ENCODE measurements at regions not wholly inside any gene's neighbourhood (a gene's known extent, or its start where the extent isn't known, plus 50 kb on each side); places are given as distances from the start of the nearest gene placed in this dataset.

GRCh38 chr4:59700651-59701050 is 1499.5 kb upstream of the ADGRL3 start (continued):
- no peak for TF ChIP-seq ATF3 (IDR thresholded peaks at IDR 0.05; ENCODE audit: insufficient read depth, low read depth, low read length)
